ENCODE measurements at regions not wholly inside any gene's neighbourhood (a gene's known extent, or its start where the extent isn't known, plus 50 kb on each side); places are given as distances from the start of the nearest gene placed in this dataset.
"Not testable (repeated sequence)": the region's sequence is repeated elsewhere in the genome, so short reads cannot be mapped to it uniquely, and the experiment has no call there.

GRCh38 chr20:30868271-30868670 lies 389.2 kb upstream of the DEFB115 start:
- not testable (repeated sequence) for H3K4me2 ChIP-seq (ENCODE audit: extremely low read depth, insufficient read depth, low read length); H4K20me1 ChIP-seq (ENCODE audit: control insufficient read depth, extremely low read depth, insufficient read depth, low read length); H3K36me3 ChIP-seq (ENCODE audit: control insufficient read depth, insufficient read depth, low read length); H3K4me3 ChIP-seq (replicated peaks in 1 of 4; ENCODE audit: control extremely low read depth in 1 of 4, insufficient read depth in 1 of 4, low read depth in 3 of 4, low read length in 4 of 4); H3K9me3 ChIP-seq (ENCODE audit: control insufficient read depth, insufficient read depth, low read depth, low read length); DNase-seq (ENCODE audit: low read depth in 2 of 2); H3K4me1 ChIP-seq (ENCODE audit: control insufficient read depth, extremely low read depth, insufficient read depth, low read length); H2AFZ ChIP-seq (ENCODE audit: low read length); H3K27ac ChIP-seq (ENCODE audit: insufficient read depth, low read length); H3K27me3 ChIP-seq (ENCODE audit: control insufficient read depth, insufficient read depth, low read length); H3K9ac ChIP-seq (ENCODE audit: insufficient read depth, low read length); H3K79me2 ChIP-seq (ENCODE audit: control insufficient read depth, insufficient read depth, low read length)

GRCh38 chr20:30871127-30871526 lies 386.3 kb upstream of the DEFB115 start:
- not testable (repeated sequence) for H3K79me2 ChIP-seq (ENCODE audit: control insufficient read depth, insufficient read depth, low read length); DNase-seq (ENCODE audit: low read depth in 2 of 2); H3K9me3 ChIP-seq (ENCODE audit: control insufficient read depth, insufficient read depth, low read depth, low read length); H3K36me3 ChIP-seq (ENCODE audit: control insufficient read depth, insufficient read depth, low read length); H3K27me3 ChIP-seq (ENCODE audit: control insufficient read depth, insufficient read depth, low read length); H4K20me1 ChIP-seq (ENCODE audit: control insufficient read depth, extremely low read depth, insufficient read depth, low read length); H2AFZ ChIP-seq (ENCODE audit: low read length); H3K9ac ChIP-seq (ENCODE audit: insufficient read depth, low read length); H3K27ac ChIP-seq (ENCODE audit: insufficient read depth, low read length); H3K4me1 ChIP-seq (ENCODE audit: control insufficient read depth, extremely low read depth, insufficient read depth, low read length); H3K4me3 ChIP-seq (replicated peaks in 1 of 4; ENCODE audit: control extremely low read depth in 1 of 4, insufficient read depth in 1 of 4, low read depth in 3 of 4, low read length in 4 of 4); H3K4me2 ChIP-seq (ENCODE audit: extremely low read depth, insufficient read depth, low read length)

GRCh38 chr20:30872252-30872651 lies 385.2 kb upstream of the DEFB115 start:
- H3K4me2 ChIP-seq (ENCODE audit: extremely low read depth, insufficient read depth, low read length); H3K79me2 ChIP-seq (ENCODE audit: control insufficient read depth, insufficient read depth, low read length); DNase-seq (ENCODE audit: low read depth in 2 of 2); H3K27me3 ChIP-seq (ENCODE audit: control insufficient read depth, insufficient read depth, low read length); H3K9me3 ChIP-seq (ENCODE audit: control insufficient read depth, insufficient read depth, low read depth, low read length); H3K4me3 ChIP-seq (replicated peaks in 1 of 4; ENCODE audit: control extremely low read depth in 1 of 4, insufficient read depth in 1 of 4, low read depth in 3 of 4, low read length in 4 of 4); H4K20me1 ChIP-seq (ENCODE audit: control insufficient read depth, extremely low read depth, insufficient read depth, low read length); H3K27ac ChIP-seq (ENCODE audit: insufficient read depth, low read length); H3K36me3 ChIP-seq (ENCODE audit: control insufficient read depth, insufficient read depth, low read length); H2AFZ ChIP-seq (ENCODE audit: low read length); H3K4me1 ChIP-seq (ENCODE audit: control insufficient read depth, extremely low read depth, insufficient read depth, low read length); H3K9ac ChIP-seq (ENCODE audit: insufficient read depth, low read length): not testable (repeated sequence)

DNA sequence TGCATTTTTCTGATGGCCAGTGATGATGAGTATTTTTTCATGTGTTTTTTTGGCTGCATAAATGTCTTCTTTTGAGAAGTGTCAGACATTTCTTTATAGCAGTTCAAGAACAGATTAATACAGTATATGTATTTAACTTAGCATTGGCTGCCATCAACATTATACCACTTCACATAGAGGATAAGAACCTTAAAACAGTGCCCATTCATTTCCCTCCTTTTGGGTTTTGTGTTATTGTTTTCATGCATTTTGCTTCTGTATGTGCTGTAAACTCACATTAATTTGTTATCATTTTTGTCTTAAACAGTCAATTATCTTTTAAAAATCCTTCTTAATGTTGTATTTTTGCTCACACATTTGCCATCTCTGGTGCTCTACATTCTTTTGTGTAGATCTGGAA lies 381.6 kb upstream of the DEFB115 start:
- H3K4me2 ChIP-seq (ENCODE audit: extremely low read depth, insufficient read depth, low read length); H3K79me2 ChIP-seq (ENCODE audit: control insufficient read depth, insufficient read depth, low read length); DNase-seq (ENCODE audit: low read depth in 2 of 2); H3K27me3 ChIP-seq (ENCODE audit: control insufficient read depth, insufficient read depth, low read length); H2AFZ ChIP-seq (ENCODE audit: low read length); H3K27ac ChIP-seq (ENCODE audit: insufficient read depth, low read length); H3K36me3 ChIP-seq (ENCODE audit: control insufficient read depth, insufficient read depth, low read length); H3K9me3 ChIP-seq (ENCODE audit: control insufficient read depth, insufficient read depth, low read depth, low read length); H3K4me1 ChIP-seq (ENCODE audit: control insufficient read depth, extremely low read depth, insufficient read depth, low read length); H3K9ac ChIP-seq (ENCODE audit: insufficient read depth, low read length); H4K20me1 ChIP-seq (ENCODE audit: control insufficient read depth, extremely low read depth, insufficient read depth, low read length); H3K4me3 ChIP-seq (replicated peaks in 1 of 4; ENCODE audit: control extremely low read depth in 1 of 4, insufficient read depth in 1 of 4, low read depth in 3 of 4, low read length in 4 of 4): not testable (repeated sequence)

DNA sequence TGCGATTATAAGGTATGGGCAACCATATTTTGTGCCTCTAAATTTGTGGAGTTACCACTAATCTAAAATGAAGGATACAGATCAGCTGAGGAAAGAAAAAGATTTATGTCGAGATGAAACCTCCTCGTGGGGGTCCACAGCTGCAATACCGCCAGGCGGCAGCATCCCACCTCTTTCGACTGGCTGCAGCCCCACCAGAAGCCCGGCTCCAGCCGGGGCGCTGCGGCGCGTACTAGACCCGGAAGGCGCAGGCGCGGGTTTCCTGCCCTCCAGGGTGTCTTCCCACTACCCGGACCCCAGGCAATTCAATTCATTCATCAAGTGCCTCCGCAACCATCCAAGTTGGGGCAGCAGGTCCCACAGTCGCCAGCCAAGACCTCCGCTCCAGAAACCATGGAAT lies 366.1 kb upstream of the DEFB115 start:
- not testable (repeated sequence) for H3K36me3 ChIP-seq (ENCODE audit: control insufficient read depth, insufficient read depth, low read length); H3K27ac ChIP-seq (ENCODE audit: insufficient read depth, low read length); H4K20me1 ChIP-seq (ENCODE audit: control insufficient read depth, extremely low read depth, insufficient read depth, low read length); H3K9ac ChIP-seq (ENCODE audit: insufficient read depth, low read length); DNase-seq (ENCODE audit: low read depth in 2 of 2); H3K4me2 ChIP-seq (ENCODE audit: extremely low read depth, insufficient read depth, low read length); H3K9me3 ChIP-seq (ENCODE audit: control insufficient read depth, insufficient read depth, low read depth, low read length); H2AFZ ChIP-seq (ENCODE audit: low read length); H3K27me3 ChIP-seq (ENCODE audit: control insufficient read depth, insufficient read depth, low read length); H3K79me2 ChIP-seq (ENCODE audit: control insufficient read depth, insufficient read depth, low read length); H3K4me3 ChIP-seq (replicated peaks in 1 of 4; ENCODE audit: control extremely low read depth in 1 of 4, insufficient read depth in 1 of 4, low read depth in 3 of 4, low read length in 4 of 4); H3K4me1 ChIP-seq (ENCODE audit: control insufficient read depth, extremely low read depth, insufficient read depth, low read length)

Data from fibroblast of lung (primary cell).